Inflammatory macrophage treated with lipopolysaccharide for 1 hour (primary cell): ENCODE measurements at regions not wholly inside any gene's neighbourhood (a gene's known extent, or its start where the extent isn't known, plus 50 kb on each side); places are given as distances from the start of the nearest gene placed in this dataset.
"Not testable (repeated sequence)": the region's sequence is repeated elsewhere in the genome, so short reads cannot be mapped to it uniquely, and the experiment has no call there.

ENCODE experiments used
- DNase-seq, 2 donors: peaks; one replicate each; pipeline ENCODE4 v3.0.0-alpha.2; 2020 to 2022

GRCh38 chr3:161694682-161695564, 198.3 kb downstream of the OTOL1 start:
- DNase-seq, result no peak

DNA sequence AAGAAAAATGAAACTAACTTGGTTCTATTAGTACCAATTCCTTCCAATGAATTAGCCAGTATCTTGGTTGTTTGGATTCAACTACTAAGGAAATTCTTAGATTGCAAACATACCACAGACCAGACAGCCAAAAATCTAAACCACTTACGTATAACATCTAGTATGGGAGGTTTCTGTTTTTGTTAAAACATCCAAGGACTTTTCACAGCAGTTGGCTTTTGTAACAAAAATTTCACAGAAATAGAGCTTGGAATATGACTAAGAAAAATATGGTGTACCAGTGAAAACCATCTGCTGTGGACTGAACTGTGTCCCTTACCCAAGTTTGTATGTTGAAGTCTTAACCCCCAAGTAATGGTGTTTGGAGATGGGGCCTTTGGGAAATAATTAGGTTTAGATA, 199.2 kb downstream of the OTOL1 start:
- no peak for DNase-seq

DNA sequence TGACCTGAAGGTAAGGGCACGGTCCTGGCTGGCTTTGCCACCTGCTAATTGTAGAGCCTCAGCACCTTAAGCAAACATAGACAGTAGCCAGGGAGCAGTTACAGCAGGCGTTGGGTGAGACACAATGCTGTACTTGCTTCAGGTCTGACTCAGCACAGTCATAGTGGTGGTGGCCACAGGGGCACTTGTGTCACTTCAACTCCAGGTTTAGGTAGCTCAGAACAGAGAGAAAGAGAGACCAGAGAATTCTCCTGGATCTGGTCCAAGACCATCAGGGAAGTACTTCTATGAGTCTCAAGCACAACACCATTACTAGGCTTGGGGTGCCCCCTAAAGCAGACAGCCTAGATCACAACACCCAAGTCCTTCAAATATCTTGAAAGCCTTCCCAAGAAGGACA, 204.4 kb downstream of the OTOL1 start:
- DNase-seq, result no peak

- not testable (repeated sequence) for DNase-seq
Measured at GRCh38 chr3:161707253-161707652, 210.6 kb downstream of the OTOL1 start.

- DNase-seq, result no peak
Measured at GRCh38 chr3:161713731-161714130, 217.1 kb downstream of the OTOL1 start.

DNA sequence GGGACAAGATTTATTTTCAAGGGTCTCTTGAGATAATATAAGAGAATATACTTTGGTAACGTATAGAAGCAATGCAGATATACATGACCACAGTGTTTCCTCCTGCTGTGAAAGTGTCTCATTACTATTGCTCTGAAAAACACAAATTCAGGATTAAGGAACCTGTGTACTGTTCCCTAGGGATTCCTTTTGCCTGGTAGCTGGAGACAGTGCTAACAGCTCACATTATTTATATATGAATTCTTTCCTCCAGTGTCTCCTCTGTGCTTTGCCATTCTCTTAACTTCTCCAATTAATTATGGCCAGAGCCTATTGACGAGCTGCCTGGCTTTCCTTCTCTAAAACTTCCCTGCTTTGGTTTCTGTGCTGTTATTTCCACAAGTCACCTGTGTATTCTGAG, 235.4 kb downstream of the OTOL1 start:
- DNase-seq, result no peak

DNA sequence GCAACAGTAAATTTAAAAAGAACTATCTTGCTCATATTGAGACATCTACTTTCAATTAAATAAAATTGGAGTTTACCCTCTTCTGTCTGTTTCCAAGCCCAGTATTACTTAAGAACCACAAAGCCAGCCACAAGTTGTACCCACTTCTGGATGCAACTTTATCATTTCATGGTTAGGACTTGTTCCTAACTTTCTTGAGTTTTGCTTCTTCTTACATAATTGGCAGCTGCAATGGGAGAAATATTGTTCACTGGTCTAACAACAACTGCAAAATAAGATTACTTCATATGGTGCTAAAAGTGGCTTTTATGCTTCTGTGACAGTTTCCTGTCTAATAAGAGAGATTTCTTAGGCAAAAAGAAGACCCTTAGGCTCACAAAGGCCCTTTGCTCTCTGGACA, 240.6 kb downstream of the OTOL1 start:
- no peak for DNase-seq

DNA sequence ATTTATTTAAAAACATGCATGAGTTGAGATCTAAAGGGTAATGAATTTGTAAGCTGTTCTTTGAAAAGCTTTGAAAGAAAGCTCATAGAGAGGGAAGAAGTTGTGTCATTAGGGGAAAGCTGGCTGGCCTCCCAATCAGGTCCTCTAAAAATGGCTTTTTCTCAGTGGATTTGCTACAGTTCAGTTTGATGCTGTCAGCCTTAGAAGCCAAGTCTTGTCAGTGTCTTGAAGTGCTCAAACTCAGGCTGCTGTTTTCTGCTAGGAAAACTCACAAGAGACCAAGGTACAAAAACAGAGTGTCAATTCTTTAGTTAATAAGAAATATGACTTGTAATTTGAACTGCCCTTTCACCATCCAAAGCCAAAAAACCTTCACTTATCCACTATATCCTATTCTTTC, 243.8 kb downstream of the OTOL1 start:
- no peak for DNase-seq

DNA sequence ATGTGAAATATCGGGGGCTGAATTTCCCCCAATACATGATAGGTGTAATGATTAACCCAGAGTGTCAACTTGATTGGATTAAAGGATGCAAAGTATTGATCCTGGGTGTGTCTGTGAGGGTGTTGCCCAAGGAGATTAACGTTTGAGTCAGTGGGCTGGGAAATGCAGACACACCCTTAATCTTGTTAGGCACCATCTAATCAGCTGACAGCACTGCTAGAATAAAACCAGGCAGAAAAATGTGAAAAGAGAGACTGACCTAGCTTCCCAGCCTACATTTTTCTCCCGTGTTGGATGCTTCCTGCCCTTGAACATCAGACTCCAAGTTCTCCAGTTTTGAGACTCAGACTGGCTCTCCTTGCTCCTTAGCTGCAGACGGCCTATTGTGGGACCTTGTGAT, 247.8 kb downstream of the OTOL1 start:
- DNase-seq, result no peak

GRCh38 chr3:161745741-161746140, 249.1 kb downstream of the OTOL1 start:
- DNase-seq, result no peak

- DNase-seq, result no peak
Measured at GRCh38 chr3:161748049-161748448, 251.4 kb downstream of the OTOL1 start.

DNA sequence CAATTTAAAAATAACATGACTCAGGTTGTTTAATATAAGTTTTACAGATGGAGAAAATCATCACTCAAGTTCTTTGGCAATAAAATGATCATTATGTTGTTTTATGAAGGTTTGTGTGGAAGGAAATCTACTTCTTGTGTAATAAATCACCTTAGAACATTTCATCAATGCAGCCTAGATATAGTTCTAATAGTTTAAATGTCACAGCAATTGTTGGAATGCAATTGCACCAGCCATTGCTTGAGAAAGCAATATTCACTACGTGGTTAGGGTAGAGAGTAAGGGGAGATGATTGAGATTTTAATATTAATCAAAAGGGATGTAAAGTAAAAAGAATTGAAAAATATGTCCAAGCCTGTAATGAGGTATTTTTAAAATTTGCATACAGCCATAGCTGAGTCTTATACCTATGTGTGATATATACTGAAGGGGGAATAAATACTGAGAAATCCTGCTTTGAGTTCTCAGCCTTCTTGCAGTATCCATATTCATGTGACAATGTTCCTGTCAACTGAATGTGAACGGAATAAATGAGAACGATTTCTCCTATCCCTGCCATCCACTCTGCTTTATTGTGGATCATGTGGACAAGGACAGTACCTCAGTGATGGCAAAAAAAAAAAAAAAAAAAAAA, 257.9 kb downstream of the OTOL1 start:
- DNase-seq, result no peak

DNA sequence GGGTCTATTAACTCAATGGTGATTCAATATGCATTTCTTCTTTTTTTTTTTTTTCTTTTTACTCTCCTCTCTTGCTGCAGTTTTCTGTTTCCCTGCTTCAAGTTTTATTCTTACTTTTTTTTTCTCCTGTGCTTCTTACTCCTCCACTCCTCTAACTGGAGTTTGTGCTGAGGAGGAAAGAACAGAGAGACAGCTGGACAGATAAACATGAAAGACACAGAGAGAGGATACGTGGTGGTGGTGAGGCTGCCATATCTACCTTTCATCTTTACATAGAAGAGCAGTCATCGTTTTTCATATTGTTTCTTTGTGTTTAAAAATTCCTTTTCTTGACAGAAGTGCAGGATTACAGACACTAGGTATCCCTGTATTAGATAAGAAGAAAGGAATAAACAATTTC, 262.8 kb downstream of the OTOL1 start:
- DNase-seq, result no peak

DNA sequence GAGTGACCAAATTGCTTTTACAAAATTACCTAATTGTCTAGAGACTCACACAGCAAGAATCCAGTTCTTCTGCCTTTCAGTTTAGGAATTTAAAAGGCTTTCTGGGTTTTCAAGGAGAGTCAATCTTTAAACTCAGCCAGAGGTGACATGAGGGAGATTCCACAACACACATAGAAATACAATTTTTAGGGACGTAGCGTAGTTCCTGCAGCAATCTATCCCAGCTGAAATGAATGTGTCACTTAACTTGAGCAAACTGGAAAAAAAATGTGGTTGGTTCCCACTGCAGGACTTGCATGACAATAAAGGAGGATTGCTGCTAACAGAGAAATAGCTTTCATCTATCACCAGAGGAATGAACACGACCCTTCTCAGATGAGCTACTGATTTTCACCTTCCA, 269.7 kb downstream of the OTOL1 start:
- no peak for DNase-seq

DNA sequence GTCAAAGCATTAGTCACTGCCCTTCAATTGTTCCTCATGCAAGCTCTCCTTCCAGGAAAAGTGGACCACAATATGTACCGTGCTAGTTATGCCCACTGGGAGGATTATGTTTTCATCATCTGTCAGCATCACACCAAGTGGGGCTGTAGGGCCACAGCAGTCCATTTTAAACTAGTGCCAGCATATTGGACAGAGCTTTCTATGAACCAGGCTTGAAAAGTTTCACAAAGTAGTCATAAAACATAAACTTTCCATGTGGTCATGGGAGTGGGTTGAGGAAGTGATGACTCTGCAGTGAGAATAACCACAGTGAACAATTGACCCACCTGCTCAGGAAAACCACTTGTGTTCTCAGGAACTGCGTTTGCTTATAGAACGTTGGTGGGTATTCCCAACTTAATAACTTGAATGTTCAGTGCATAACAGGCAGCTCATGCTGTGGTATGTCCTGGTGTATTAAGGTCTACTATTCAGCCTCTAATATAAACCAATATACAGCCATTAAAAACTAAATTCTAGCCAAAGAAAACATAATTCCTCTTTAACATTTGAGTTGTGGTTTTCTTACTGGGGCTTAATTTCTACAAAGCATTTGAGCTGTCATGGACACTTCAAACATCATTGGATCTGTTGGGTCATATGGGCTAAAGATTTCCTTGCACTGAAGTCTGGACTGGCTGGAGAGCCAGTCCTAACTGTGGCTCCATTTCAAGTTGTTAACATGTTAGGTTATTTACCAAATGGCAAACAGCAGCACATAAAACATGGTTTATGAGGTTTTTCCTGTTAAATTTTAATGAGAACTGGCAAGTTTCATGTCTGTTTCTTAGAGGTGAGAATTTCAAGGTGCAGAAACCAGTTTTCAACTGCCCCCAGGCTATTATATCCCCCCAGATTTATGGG, 274.1 kb downstream of the OTOL1 start:
- peak; percentile 3 to 6 for DNase-seq

DNA sequence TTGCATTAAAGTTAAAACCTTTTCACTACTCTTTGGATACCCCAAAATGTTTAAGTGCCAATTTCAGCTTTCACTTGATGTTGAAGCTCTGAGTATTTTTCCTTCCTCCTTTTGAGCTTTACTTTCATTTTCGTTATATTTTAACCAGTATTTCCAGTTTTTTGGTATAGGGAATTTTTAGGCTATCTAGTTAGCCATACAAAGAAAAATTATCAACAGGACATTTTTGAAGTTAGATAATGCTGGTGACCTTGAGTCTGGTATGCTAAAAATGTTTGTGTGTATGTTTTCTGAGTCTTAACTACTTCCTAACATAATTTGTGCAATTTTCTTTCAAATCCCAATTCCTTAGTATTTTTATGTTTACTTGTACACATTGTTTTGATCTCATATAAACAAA, 284.8 kb downstream of the OTOL1 start:
- peak; percentile 18 to 21 for DNase-seq

DNA sequence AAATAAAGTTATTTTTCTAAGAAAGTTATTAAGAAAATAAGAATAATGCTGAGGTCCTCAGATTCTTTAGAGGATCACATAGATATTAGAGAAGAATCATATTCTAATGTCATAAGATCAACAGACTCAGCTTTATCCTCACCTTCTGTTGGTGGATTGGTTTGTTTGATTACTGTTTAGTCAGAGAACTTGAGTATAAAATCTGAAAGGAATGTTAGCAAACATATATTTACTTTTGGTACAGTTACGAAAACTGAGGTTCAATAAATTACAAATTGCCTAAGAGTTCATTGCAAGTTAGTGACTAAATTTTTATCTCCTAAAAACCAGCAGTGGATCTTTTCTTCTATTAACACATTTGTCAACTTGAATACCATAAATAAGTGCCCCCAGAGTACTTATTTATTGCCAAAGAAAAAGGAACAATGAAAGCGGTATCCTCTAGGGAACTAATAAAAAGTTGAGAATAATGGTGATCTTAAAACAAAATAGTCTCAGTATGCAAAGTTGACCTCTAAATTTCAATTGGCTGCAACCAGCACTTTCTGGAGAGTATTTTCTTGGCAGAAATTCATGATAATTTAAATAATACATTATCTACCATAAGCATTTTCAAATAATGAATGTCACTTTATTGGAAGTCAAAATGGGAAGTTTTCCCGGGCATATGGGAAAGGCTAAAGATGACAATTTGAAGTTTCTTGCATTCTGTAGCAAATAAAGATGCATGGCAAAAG, 296.8 kb downstream of the OTOL1 start:
- DNase-seq, result no peak

GRCh38 chr3:161794551-161794950, 297.9 kb downstream of the OTOL1 start:
- DNase-seq, result no peak

DNA sequence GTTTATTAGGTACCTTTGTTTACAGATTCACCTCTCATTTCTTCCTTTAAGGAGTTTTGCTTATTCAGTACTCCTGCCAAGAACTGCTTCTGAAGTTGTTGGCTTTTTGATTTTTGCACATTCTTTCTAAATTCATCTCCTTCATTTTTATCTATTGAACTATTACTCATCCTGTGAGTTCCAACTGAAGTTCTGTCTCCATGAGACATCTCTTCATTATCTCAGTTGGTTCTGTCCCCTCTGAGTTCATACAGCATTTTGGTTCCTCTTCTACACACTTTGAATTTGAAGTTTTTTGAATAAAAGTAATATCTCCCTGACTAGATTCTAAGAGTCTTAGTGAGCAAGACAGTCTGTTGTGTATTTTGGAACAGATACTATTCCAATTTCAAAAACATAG, 299.7 kb downstream of the OTOL1 start:
- DNase-seq, result no peak

DNA sequence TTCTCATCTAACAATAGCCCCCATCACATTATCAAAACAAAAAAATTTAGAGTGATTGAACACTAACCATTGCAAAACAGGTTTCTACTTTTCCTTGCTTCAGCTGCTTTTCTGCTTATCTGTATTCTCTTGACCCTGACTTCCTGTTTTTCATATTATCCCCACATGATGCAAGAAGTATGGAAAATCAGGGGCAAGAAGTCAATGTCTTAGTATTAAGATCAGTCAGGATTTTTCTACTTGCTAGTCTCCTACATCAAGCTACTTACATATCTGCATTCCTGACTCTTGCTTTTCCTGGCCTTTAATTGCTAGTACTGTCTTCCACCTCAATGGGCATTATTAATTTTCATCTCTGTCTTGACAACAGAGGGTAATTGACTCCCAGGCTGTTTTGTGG, 300.2 kb downstream of the OTOL1 start:
- peak in 1 of 2 donors; percentile 3 for DNase-seq

DNA sequence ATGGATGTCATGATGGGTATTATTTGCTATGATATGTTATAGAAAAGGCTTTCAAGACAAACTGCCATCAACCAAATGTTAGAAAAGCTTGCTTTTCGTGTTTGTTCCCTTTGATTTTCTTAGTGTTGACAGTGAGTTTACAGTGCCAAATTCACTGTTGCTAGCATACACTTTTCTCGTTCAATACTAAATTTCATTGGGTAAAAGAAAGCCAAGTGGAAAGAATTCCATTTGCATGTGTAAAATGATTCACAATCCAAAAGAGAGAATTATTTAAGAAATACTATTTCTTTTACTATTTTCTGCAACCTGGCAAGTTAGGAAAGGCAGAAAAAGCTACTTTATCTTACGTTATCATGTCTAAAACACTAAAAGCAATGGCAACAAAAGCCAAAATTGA, 301.4 kb downstream of the OTOL1 start:
- no peak for DNase-seq

DNA sequence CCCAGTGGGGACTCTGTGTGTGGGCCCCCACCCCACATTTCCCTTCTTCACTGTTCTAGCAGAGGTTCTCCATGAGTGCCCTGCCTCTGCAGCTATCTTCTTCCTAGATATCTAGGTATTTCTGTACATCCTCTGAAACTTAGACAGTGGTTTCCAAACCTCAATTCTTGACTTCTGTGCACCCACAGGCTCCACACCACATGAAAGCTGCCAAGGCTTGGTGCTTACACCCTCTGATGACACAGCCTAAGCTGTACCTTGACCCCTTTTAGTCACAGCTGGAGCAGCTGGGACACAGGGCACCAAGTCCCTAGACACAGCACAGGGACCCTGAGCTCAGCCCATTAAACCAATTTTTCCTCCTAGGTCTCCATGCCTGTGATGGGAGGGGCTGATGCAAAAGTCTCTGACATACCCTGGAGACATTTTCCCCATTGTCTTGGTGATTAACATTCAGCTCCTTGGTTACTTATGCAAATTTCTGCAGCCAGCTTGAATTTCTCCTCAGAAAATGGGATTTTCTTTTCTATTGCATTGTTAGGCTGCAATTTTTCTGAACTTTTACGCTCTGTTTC, 304.5 kb downstream of the OTOL1 start:
- no peak for DNase-seq
